ENCODE measurements at regions not wholly inside any gene's neighbourhood (a gene's known extent, or its start where the extent isn't known, plus 50 kb on each side); places are given as distances from the start of the nearest gene placed in this dataset.
"Not testable (repeated sequence)": the region's sequence is repeated elsewhere in the genome, so short reads cannot be mapped to it uniquely, and the experiment has no call there.

DNA sequence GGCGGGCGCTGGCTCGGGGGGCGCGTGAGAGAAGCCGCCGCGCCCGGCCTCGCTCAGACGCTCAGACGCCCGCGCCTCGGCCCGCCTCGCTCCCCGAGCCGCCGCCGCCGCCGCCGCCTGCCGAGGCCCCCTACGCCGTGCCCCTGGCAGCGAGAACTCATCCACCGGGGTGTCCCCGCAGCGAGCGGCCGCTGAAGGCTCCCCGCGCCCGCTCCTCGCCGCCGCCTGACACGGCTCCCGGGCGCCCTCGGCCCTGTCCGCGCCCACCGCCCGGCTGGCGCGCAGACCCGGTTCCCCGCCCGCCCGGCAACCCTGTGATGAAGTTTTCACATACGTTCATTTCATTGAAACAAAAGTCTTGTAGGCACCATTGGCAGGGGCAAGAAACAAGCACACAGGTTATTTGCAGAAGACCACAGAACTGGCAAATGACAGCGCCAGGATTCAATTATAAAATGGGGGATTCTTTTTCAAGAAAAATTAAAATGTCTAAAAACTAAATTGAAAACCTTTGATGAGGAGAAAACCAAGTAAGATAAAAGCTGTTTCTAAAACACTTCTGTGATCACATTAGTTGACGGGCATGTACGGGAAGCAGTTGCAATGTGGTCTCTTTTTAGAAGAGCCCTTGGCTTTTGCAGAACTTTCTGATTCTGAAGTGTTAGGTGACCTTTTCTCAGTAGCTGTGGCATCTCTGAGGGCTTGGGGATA is 50.5 kb upstream of the TUBA3D start:
- ATAC-seq (peak; percentile 42), DNase-seq (no peak)
- Mint-ChIP-seq H3K36me3 (ENCODE audit: low read depth) (no peaks in the 10 kb centered on the region), H3K27ac (no peak overlapping the region), H3K4me3 (peak overlapping the region; percentile 21), H3K9me3 (no peaks in the 10 kb centered on the region), H3K4me1 (peaks cover 7% of the 10 kb centered on the region), H3K27me3 (peaks cover 70% of the 10 kb centered on the region)

GRCh38 chr2:131424605-131425114 is 51.3 kb upstream of the TUBA3D start:
- H3K4me1 Mint-ChIP-seq; H3K4me3 Mint-ChIP-seq; H3K36me3 Mint-ChIP-seq (ENCODE audit: low read depth); DNase-seq; H3K27ac Mint-ChIP-seq; H3K9me3 Mint-ChIP-seq: not testable (repeated sequence)
- peaks cover 69% of the 10 kb centered on the region for H3K27me3 Mint-ChIP-seq
- ATAC-seq, result peak; percentile 24

DNA sequence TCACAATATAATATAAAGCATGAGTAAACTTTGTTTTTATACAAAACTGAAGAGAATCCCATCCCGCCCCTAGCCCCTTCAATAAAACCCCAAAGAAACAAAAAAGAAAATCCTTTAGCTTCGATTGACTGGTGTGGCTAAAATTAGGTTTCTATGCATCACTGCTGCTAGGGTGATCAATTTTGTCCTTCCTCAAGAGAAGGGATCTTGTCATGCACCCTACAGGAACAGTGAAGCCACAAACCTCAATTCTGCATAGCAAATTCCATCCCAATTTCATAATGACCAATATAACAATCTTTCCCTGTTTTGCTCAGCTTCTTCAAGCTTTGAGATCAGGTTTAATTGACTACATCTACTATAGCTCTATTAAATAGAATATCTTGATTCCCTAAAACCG is 55.2 kb upstream of the TUBA3D start:
- H3K9me3 Mint-ChIP-seq; H3K36me3 Mint-ChIP-seq (ENCODE audit: low read depth); DNase-seq; H3K4me3 Mint-ChIP-seq; H3K4me1 Mint-ChIP-seq; H3K27ac Mint-ChIP-seq: not testable (repeated sequence)
- peaks cover 53% of the 10 kb centered on the region for H3K27me3 Mint-ChIP-seq
- ATAC-seq, result peak; percentile 33

GRCh38 chr2:131419441-131419840 is 55.5 kb upstream of the RAB6D start:
- DNase-seq (no peak), ATAC-seq (no peak)
- Mint-ChIP-seq H3K27me3 (peaks cover 47% of the 10 kb centered on the region), H3K27ac (no peak overlapping the region), H3K9me3 (no peaks in the 10 kb centered on the region), H3K4me1 (no peaks in the 10 kb centered on the region), H3K4me3 (no peak overlapping the region), H3K36me3 (ENCODE audit: low read depth) (no peaks in the 10 kb centered on the region)

- Mint-ChIP-seq H3K9me3 (no peaks in the 10 kb centered on the region), H3K27ac (no peak overlapping the region), H3K4me1 (no peaks in the 10 kb centered on the region), H3K4me3 (no peak overlapping the region), H3K27me3 (peaks cover 38% of the 10 kb centered on the region), H3K36me3 (ENCODE audit: low read depth) (no peaks in the 10 kb centered on the region)
- no peak for DNase-seq
- no peak for ATAC-seq
Observed at GRCh38 chr2:131418625-131419024, 54.7 kb upstream of the RAB6D start.

- no peaks in the 10 kb centered on the region for H3K4me1 Mint-ChIP-seq
- peaks cover 35% of the 10 kb centered on the region for H3K27me3 Mint-ChIP-seq
- H3K4me3 Mint-ChIP-seq, result no peak overlapping the region
Observed at GRCh38 chr2:131417886-131418285, 53.9 kb upstream of the RAB6D start.

GRCh38 chr2:131413785-131414184 is 49.8 kb upstream of the RAB6D start:
- no peak overlapping the region for H3K27ac Mint-ChIP-seq
- no peak overlapping the region for H3K4me3 Mint-ChIP-seq
- H3K36me3 Mint-ChIP-seq (ENCODE audit: low read depth), result no peaks in the 10 kb centered on the region
- H3K4me1 Mint-ChIP-seq, result no peaks in the 10 kb centered on the region
- H3K9me3 Mint-ChIP-seq, result no peaks in the 10 kb centered on the region
- DNase-seq, result no peak
- H3K27me3 Mint-ChIP-seq, result peaks cover 28% of the 10 kb centered on the region
- ATAC-seq, result no peak

More at GRCh38 chr2:131417886-131418285, 53.9 kb upstream of the RAB6D start:
- Mint-ChIP-seq H3K27ac (no peak overlapping the region), H3K9me3 (no peaks in the 10 kb centered on the region), H3K36me3 (ENCODE audit: low read depth) (no peaks in the 10 kb centered on the region)
- DNase-seq (no peak), ATAC-seq (no peak)

All from activated naive CD8-positive, alpha-beta T cell treated with anti-CD3 and anti-CD28 coated beads, Interleukin-2, amount 50 U/mL, for 24 hours (primary cell).